ENCODE measurements at regions not wholly inside any gene's neighbourhood (a gene's known extent, or its start where the extent isn't known, plus 50 kb on each side); places are given as distances from the start of the nearest gene placed in this dataset.

GRCh38 chr18:53605198-53605597, 619.3 kb downstream of the MBD2 start:
- DNase-seq (no peak), ATAC-seq (ENCODE audit: low FRiP score in 2 of 2) (no peak)
- Histone ChIP-seq H3K4me1 (no peaks in the 10 kb centered on the region), H3K36me3 (no peaks in the 10 kb centered on the region), H3K4me3 (no peak overlapping the region), H3K9me3 (no peaks in the 10 kb centered on the region), H3K27me3 (no peaks in the 10 kb centered on the region), H3K27ac (no peak overlapping the region)
- no peak for TF ChIP-seq POLR2A (IDR thresholded peaks at IDR 0.05)
- no peak for TF ChIP-seq POLR2AphosphoS5 (IDR thresholded peaks at IDR 0.05)
- no peak for TF ChIP-seq EP300 (IDR thresholded peaks at IDR 0.05)
- TF ChIP-seq CTCF (IDR thresholded peaks at IDR 0.05), result no peak
- 81 to 84% methylated on average over 3 to 8 of the region's 8 CpGs for WGBS, 2 donors

GRCh38 chr18:53603276-53603675, 621.2 kb downstream of the MBD2 start:
- no peaks in the 10 kb centered on the region for H3K36me3 ChIP-seq
- ATAC-seq (ENCODE audit: low FRiP score in 2 of 2), result no peak
- H3K27me3 ChIP-seq, result no peaks in the 10 kb centered on the region
- no peak overlapping the region for H3K4me3 ChIP-seq
- TF ChIP-seq EP300 (IDR thresholded peaks at IDR 0.05) (no peak), POLR2A (IDR thresholded peaks at IDR 0.05) (no peak), CTCF (IDR thresholded peaks at IDR 0.05) (no peak), POLR2AphosphoS5 (IDR thresholded peaks at IDR 0.05) (no peak)
- H3K4me1 ChIP-seq, result no peaks in the 10 kb centered on the region
- WGBS, 2 donors, result 29 to 45% methylated on average over 1 of the region's 1 CpG
- H3K9me3 ChIP-seq, result no peaks in the 10 kb centered on the region
- DNase-seq, result no peak
- H3K27ac ChIP-seq, result no peak overlapping the region

GRCh38 chr18:53601344-53601743, 623.1 kb downstream of the MBD2 start:
- no peak overlapping the region for H3K27ac ChIP-seq
- ATAC-seq (ENCODE audit: low FRiP score in 2 of 2) (no peak), DNase-seq (no peak)
- H3K9me3 ChIP-seq, result no peaks in the 10 kb centered on the region
- H3K4me3 ChIP-seq, result no peak overlapping the region
- H3K36me3 ChIP-seq, result no peaks in the 10 kb centered on the region
- 81 to 86% methylated on average over 3 of the region's 3 CpGs for WGBS, 2 donors
- TF ChIP-seq POLR2A (IDR thresholded peaks at IDR 0.05) (no peak), POLR2AphosphoS5 (IDR thresholded peaks at IDR 0.05) (no peak), EP300 (IDR thresholded peaks at IDR 0.05) (no peak), CTCF (IDR thresholded peaks at IDR 0.05) (no peak)
- H3K27me3 ChIP-seq, result no peaks in the 10 kb centered on the region
- no peaks in the 10 kb centered on the region for H3K4me1 ChIP-seq

- Histone ChIP-seq H3K4me1 (no peaks in the 10 kb centered on the region), H3K4me3 (no peak overlapping the region), H3K27me3 (no peaks in the 10 kb centered on the region), H3K27ac (no peak overlapping the region), H3K36me3 (no peaks in the 10 kb centered on the region), H3K9me3 (no peaks in the 10 kb centered on the region)
- TF ChIP-seq POLR2A (IDR thresholded peaks at IDR 0.05) (no peak), EP300 (IDR thresholded peaks at IDR 0.05) (no peak), CTCF (IDR thresholded peaks at IDR 0.05) (no peak), POLR2AphosphoS5 (IDR thresholded peaks at IDR 0.05) (no peak)
- 75 to 86% methylated on average over 4 of the region's 4 CpGs for WGBS, 2 donors
- no peak for ATAC-seq (ENCODE audit: low FRiP score in 2 of 2)
- no peak for DNase-seq
Observed at GRCh38 chr18:53586923-53587322, 637.5 kb downstream of the MBD2 start.
